Stimulated activated naive CD8-positive, alpha-beta T cell treated with anti-CD3 and anti-CD28 coated beads, Interleukin-15, Interleukin-2, amounts not matched to agents 100 ng/mL and 50 ng/mL, for 24 hours (primary cell): ENCODE measurements at regions not wholly inside any gene's neighbourhood (a gene's known extent, or its start where the extent isn't known, plus 50 kb on each side); places are given as distances from the start of the nearest gene placed in this dataset.
"Not testable (repeated sequence)": the region's sequence is repeated elsewhere in the genome, so short reads cannot be mapped to it uniquely, and the experiment has no call there.

Experiments
- H3K27ac Mint-ChIP-seq: one replicate; pipeline ENCODE4 v1.8.0; 2021; ENCODE audit warnings: mild to moderate bottlenecking, mixed read lengths
- H3K27me3 Mint-ChIP-seq: one replicate; pipeline ENCODE4 v1.8.0; 2021; ENCODE audit warnings: mixed read lengths
- H3K36me3 Mint-ChIP-seq: one replicate; pipeline ENCODE4 v1.8.0; 2021; ENCODE audit warnings: low read depth, mixed read lengths
- H3K4me1 Mint-ChIP-seq: one replicate; pipeline ENCODE4 v1.8.0; 2021; ENCODE audit warnings: low read depth, mixed read lengths
- H3K4me3 Mint-ChIP-seq: one replicate; pipeline ENCODE4 v1.8.0; 2021; ENCODE audit warnings: mild to moderate bottlenecking, mixed read lengths
- H3K9me3 Mint-ChIP-seq: one replicate; pipeline ENCODE4 v1.8.0; 2021; ENCODE audit warnings: mixed read lengths

DNA sequence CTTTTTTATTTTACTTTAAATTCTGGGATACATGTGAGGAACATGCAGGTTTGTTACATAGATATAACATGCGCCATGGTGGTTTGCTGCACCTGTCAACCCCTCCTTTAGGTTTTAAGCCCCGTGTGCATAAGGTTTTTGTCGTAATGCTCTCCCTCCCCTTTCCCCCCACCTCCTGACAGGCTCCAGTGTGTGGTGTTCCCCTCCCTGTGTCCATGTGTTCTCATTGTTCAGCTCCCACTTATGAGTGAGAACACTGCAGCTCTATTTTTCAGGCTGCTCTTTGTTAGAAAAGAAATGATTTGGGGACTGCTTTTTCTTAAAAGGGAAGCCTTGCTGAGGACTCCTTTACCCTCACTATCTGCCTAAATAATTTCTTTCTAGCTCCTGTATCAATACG is 430.2 kb upstream of the TMEM132C start:
- H3K4me1 Mint-ChIP-seq, H3K27ac Mint-ChIP-seq, H3K4me3 Mint-ChIP-seq, H3K27me3 Mint-ChIP-seq, H3K36me3 Mint-ChIP-seq: not testable (repeated sequence)
- H3K9me3 Mint-ChIP-seq: peaks cover 14% of the 10 kb centered on the region

DNA sequence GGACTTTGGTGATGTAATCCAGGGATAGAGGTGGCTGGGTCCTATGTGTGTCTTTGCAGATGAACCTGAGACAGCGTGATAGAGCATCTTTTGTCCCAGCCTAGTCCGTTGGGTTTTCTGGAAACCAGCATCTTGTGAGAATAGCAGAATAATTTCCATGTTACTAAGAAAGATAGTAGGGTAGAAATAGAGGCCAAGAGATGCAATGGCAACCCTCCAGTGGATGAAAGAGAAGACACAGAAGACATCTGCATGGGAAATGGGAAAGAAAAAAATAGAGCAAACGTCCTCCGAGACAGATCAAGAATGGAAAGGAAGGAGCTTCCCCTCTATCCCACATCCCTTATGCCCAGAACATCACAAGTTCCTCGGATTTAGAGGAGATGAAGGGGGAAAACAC is 409.3 kb upstream of the TMEM132C start:
- Mint-ChIP-seq H3K9me3 (peaks cover 13% of the 10 kb centered on the region), H3K27ac (no peak overlapping the region), H3K27me3 (no peaks in the 10 kb centered on the region), H3K36me3 (no peaks in the 10 kb centered on the region), H3K4me3 (no peak overlapping the region), H3K4me1 (no peaks in the 10 kb centered on the region)

DNA sequence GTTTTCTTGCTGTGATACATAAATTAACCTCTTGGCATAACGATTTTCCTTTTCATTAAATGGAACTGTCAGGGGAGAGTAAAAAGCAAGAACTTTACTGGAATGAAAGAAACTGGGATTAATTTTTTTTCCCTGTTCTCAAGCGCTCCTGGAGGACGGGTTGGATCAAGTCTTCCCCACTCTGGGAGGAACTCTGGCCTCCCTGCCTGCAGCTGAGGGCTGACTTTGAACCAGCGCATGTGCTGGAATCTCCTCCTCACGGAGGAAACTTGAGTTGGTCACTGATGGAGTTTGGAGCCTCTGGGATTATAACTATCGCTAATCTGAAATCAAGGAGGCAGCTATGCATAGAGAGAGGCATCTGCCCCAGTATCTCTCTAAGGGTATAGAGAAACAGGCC is 406.4 kb upstream of the TMEM132C start:
- no peaks in the 10 kb centered on the region for H3K4me1 Mint-ChIP-seq
- no peak overlapping the region for H3K27ac Mint-ChIP-seq
- H3K4me3 Mint-ChIP-seq: no peak overlapping the region
- H3K36me3 Mint-ChIP-seq: no peaks in the 10 kb centered on the region
- H3K9me3 Mint-ChIP-seq: peaks cover 28% of the 10 kb centered on the region
- no peaks in the 10 kb centered on the region for H3K27me3 Mint-ChIP-seq

DNA sequence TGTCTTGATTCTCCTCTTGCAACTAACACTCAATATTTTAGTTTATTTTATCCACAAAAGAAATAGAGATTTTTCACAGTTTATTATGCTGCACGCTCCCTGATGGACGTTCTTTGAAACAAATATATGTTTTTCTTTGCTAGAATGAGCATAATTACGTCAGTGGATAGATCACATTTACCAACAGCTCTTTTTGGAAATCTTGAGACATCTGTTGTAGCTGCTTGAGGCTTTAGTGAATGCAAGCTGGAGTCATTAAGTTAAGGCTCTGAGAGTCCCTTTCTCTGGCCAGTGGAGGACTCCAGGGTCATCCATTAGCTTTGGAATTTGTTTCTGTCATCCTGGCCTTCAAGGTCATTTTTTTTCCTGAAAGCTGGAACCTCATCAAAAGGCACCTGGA is 405.6 kb upstream of the TMEM132C start:
- H3K4me1 Mint-ChIP-seq: no peaks in the 10 kb centered on the region
- no peak overlapping the region for H3K27ac Mint-ChIP-seq
- H3K36me3 Mint-ChIP-seq: no peaks in the 10 kb centered on the region
- H3K4me3 Mint-ChIP-seq: no peak overlapping the region
- H3K9me3 Mint-ChIP-seq: peaks cover 30% of the 10 kb centered on the region
- no peaks in the 10 kb centered on the region for H3K27me3 Mint-ChIP-seq

DNA sequence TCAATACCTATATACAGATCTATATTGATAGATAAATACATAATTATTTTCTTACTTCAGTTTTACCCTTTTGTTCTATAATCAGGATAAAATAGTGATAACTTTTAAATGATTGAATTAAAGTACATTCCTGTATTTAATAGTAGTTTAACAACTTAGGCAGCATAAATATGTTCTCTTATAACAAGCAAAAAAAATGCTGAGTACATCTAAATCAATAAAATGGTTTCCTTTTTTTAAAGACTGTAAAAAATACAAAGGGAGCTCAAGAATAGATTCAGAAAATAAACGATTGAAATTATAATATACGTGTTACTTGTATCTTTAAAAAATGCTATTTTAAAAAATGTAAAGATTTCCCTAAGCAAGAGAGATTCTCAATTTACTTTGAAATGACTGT is 393.7 kb upstream of the TMEM132C start:
- H3K27me3 Mint-ChIP-seq: no peaks in the 10 kb centered on the region
- no peaks in the 10 kb centered on the region for H3K4me1 Mint-ChIP-seq
- no peak overlapping the region for H3K4me3 Mint-ChIP-seq
- H3K9me3 Mint-ChIP-seq: peaks cover 13% of the 10 kb centered on the region
- H3K36me3 Mint-ChIP-seq: no peaks in the 10 kb centered on the region
- H3K27ac Mint-ChIP-seq: no peak overlapping the region

DNA sequence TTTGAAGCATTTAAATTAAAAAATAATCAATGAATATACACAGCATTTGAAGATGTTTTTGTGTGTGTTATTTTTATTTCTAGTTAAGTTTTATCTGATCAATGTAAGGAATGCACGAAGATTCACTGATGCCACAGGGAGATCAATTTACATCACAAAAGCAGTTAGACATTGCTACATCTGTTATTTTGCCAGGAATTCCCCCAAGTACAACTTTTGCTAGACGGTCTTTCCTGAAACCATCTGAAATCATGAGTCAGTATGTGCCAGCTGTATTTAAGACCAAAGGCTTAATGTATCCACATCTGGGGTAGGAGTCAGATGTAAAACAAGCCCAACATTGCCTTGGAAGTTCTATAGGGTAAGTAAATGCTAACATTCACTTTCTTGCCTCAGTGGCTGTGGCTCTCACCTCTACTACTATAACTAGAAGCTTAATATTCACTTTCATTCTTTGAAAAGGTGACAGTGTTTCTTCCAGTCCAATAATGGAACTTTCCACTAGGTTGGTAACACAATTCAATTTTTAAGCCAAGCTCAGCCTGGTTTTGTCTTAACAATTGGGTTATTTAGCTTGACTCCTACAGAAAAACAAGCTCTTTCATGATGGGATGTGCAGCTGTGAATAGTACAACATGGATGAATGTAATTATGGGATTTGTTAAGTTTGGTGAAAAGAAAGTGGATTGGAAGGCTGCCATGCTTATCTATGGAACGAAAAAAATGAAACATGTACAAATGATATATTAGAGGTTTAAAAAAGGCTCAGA is 385.4 kb upstream of the TMEM132C start:
- Mint-ChIP-seq H3K4me1 (no peaks in the 10 kb centered on the region), H3K36me3 (no peaks in the 10 kb centered on the region), H3K4me3 (no peak overlapping the region), H3K27me3 (no peaks in the 10 kb centered on the region), H3K27ac (no peak overlapping the region), H3K9me3 (peaks cover 17% of the 10 kb centered on the region)

DNA sequence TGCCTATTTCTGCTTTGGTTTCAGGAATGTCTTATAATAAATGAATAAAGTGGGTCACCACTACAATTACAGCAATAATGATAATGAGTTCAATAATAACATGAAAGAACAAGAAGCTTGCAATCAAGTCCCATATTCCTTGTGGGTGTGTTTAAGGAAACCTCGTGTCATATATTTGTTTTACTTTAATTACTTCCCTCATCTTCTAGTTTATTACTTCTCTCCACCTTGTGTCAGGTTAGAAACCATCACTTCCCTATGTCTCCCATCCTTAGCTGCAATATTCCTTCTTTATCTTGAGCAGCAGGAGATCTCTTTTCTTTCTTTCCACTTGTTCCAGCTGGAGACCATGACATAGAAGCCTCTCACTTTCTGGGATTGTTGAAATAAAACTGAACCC is 384.0 kb upstream of the TMEM132C start:
- Mint-ChIP-seq H3K4me3 (no peak overlapping the region), H3K9me3 (peaks cover 8% of the 10 kb centered on the region)

DNA sequence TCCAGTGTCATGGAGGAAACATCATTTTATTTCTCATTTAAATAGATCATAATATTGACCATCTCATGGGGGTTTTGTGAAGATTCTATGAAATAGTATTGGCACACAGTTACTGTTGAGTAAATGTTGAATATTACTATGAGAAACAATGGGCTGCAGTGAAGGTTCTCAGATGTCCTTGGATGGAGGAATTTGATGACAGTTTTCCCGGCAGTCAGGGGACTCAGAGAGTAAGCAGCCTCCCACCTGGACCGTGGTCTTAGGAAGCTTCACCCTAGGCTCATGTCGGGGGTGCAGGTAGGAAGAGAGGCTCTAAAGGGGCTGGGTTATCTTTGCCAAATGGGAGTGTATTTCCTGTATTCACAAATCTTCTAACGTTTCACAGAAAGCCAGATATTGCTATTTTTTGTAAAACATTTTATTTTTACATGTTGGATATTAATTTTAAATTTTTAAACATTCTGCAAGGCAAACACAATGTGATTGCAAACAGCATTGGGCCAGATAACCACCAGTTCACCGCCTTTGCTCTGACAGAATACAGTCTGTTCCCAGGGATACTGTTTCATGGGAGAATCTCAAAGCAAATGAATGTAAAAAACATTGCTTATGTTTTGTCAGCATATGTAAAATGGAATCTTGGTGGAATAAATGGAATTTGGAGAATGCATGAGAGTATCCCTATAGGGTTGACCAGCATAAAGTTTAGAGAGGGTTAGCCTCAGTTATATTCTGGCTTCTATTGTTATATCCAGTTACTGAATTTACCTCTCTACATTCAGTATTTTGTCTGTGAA is 380.8 kb upstream of the TMEM132C start:
- no peak overlapping the region for H3K27ac Mint-ChIP-seq
- no peak overlapping the region for H3K4me3 Mint-ChIP-seq
- no peaks in the 10 kb centered on the region for H3K36me3 Mint-ChIP-seq
- H3K4me1 Mint-ChIP-seq: no peaks in the 10 kb centered on the region
- no peaks in the 10 kb centered on the region for H3K27me3 Mint-ChIP-seq
- peaks cover 11% of the 10 kb centered on the region for H3K9me3 Mint-ChIP-seq

More for the DNA sequence above, 384.0 kb upstream of the TMEM132C start:
- Mint-ChIP-seq H3K36me3 (no peaks in the 10 kb centered on the region), H3K27ac (no peak overlapping the region), H3K4me1 (no peaks in the 10 kb centered on the region), H3K27me3 (no peaks in the 10 kb centered on the region)

DNA sequence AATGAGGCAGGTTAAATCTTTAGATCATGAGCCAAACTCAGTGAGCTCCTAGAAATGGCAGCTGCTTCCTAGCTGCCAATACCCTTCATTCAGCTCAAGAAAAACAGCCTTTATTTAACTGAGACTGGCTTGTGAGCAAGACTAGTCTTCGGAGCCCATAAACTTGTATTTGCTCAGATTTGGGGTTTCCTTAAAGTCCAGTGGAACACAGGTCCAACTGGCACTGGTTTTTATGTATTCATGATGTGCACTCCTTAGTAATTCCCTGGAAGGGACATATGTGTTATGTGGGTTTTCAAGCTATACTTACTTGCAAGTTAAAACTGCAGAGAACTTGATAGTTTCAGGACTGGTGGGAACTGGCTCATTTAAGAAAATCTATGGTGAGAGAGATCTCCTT is 380.1 kb upstream of the TMEM132C start:
- H3K27me3 Mint-ChIP-seq: no peaks in the 10 kb centered on the region
- H3K36me3 Mint-ChIP-seq: no peaks in the 10 kb centered on the region
- peaks cover 11% of the 10 kb centered on the region for H3K9me3 Mint-ChIP-seq
- H3K4me1 Mint-ChIP-seq: no peaks in the 10 kb centered on the region
- H3K27ac Mint-ChIP-seq: no peak overlapping the region
- no peak overlapping the region for H3K4me3 Mint-ChIP-seq

DNA sequence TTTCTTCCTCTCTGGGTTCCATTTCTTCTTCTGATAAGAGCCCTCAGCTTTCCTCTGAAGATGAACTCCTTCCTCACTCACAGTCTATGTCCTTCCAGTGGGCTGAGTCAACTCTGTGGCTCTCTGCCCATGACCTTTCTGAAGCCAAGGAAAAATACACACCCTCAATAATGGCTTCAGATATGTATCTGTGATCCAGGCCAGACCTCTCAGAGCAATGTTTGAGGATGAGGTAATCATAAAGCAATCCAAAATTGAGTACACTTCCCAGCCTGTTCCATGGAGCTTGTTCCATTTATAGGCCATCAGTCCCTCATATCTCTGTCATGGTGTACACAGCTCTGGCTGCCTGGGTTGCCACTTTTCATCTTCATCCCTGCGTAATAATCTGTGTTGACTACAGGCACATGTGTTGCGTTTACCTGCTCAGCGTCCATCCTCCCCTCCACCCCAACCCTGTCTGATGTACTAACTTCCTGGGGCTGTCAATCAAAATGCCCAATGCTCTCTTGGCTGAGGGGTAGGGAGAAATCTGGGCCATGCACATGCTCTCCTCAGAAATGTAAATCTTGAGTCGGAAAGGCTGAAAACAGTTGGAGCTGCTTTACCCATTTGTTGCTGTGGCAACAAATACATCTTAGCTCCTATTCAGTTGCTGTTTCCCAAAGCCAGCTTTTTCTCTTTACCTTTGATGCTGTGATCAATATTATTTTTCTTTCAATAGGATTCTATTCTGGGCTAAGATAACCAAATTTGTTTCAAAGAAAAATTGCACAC is 377.8 kb upstream of the TMEM132C start:
- Mint-ChIP-seq H3K9me3 (peaks cover 7% of the 10 kb centered on the region), H3K4me1 (no peaks in the 10 kb centered on the region), H3K27ac (no peak overlapping the region), H3K4me3 (no peak overlapping the region), H3K36me3 (no peaks in the 10 kb centered on the region), H3K27me3 (no peaks in the 10 kb centered on the region)

DNA sequence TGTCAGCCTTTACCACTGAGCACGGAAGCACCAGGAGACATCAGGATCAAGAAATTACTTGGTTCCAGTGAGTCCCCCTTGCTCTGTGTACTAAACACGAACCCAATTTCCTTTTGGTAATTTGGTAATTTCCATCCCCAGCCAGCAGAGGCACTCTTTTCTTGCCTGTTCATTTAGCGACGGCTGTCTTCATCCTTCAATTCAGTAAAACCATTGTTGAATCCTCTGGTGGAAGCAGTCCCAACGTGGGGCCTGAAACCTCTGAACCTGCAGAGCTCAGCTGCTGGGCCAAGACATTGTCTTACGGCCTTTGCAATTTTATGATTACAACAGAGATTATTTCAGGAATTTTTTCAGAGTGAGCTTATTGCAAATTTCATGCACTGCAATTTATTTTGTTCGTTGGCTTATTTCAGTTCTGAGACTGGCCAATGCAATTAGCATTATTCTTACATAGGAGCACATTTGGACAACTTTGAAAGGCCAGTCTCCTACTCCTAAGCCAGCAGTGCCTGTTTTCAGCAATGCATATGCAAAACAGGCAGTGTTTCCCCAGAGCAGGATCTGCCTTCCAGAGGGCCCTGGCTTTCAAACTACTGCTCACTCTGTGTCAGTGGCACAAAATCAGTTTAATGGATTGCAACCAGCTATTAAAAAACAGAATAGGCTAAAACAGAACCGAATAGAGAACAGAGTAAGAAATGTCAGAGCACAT is 372.9 kb upstream of the TMEM132C start:
- Mint-ChIP-seq H3K27ac (no peak overlapping the region), H3K27me3 (no peaks in the 10 kb centered on the region), H3K4me3 (no peak overlapping the region), H3K9me3 (peaks cover 7% of the 10 kb centered on the region), H3K4me1 (no peaks in the 10 kb centered on the region), H3K36me3 (no peaks in the 10 kb centered on the region)

DNA sequence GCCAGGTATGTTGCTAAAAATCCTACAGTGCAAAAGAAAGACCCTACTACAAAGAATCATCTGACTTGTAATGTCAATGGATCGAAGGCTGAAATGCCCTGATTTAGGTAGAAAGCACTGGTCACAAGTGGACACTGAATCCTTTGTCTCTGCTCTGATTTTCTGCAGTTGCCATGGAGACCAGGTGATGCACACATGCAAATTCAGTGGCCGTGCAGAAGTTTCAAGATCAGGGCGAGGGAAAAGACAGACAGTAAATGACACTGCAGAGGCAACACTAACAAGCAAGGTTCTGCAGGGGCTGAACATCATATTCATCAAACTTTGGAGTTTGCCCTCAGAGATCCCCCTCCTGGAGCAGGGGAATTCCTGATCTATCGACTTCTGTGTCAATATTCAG is 370.3 kb upstream of the TMEM132C start:
- Mint-ChIP-seq H3K36me3 (no peaks in the 10 kb centered on the region), H3K9me3 (no peaks in the 10 kb centered on the region), H3K27me3 (no peaks in the 10 kb centered on the region), H3K4me1 (no peaks in the 10 kb centered on the region), H3K27ac (no peak overlapping the region), H3K4me3 (no peak overlapping the region)

DNA sequence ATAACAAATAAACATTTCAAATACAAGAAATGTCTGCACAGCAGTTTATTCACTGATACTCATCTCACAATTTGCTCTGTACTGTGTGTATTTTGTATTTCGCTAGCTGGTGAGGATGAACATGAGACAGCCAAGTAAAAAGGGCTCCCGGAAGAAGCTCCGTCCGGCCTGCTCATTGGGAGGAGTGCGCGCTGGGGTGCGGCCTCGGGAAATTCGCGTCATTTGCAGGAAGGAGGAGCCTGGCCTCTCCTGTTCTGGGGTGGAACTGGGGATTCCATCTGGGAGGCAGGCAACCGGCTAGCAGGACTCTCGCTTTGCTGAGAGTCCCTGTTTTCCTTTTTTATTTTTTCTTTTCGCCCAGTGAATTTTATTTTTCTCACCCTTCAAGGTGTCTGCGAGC is 368.4 kb upstream of the TMEM132C start:
- H3K4me3 Mint-ChIP-seq: no peak overlapping the region
- H3K9me3 Mint-ChIP-seq: peaks cover under 1% of the 10 kb centered on the region
- no peaks in the 10 kb centered on the region for H3K4me1 Mint-ChIP-seq
- H3K36me3 Mint-ChIP-seq: no peaks in the 10 kb centered on the region
- H3K27ac Mint-ChIP-seq: no peak overlapping the region
- no peaks in the 10 kb centered on the region for H3K27me3 Mint-ChIP-seq

DNA sequence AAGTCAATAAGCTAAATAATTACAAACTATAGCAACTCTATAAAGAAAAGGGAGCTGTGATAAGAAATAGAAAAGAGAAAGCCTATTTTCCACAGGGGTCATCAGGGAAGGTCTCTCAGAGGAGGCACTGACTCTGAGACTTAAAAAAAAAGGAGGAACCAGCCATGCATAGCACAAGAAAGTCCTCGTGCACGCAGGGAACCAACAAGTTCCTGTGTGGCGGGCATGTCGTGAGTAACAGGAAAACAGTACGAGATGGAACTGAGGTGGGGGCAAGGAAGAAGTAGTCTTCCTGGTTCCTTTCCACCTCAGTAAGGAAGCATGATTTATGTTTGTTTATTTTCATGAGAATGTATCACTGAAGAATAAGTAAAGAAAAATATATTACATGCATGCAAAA is 367.0 kb upstream of the TMEM132C start:
- H3K9me3 Mint-ChIP-seq: peaks cover 10% of the 10 kb centered on the region
- no peaks in the 10 kb centered on the region for H3K4me1 Mint-ChIP-seq
- no peak overlapping the region for H3K27ac Mint-ChIP-seq
- no peaks in the 10 kb centered on the region for H3K36me3 Mint-ChIP-seq
- H3K4me3 Mint-ChIP-seq: no peak overlapping the region
- H3K27me3 Mint-ChIP-seq: no peaks in the 10 kb centered on the region

DNA sequence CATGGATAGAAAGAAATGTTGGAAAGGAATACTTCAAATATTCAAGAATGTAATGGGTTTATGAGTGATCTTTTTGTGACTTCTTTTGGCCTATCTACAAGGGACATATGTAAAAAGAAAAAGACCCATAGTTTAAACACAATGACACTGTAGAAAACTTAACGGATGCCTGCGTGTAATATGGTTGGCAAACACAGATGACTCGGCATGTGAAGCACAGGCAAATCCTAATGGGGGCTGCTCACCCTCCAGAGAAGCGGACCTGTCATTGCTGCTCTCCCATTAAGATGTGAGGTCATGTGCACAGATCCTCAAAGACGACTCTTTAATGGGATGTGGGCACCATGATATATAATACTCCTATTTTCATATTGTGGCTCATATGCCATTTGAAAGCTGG is 366.6 kb upstream of the TMEM132C start:
- no peak overlapping the region for H3K27ac Mint-ChIP-seq
- no peaks in the 10 kb centered on the region for H3K27me3 Mint-ChIP-seq
- no peaks in the 10 kb centered on the region for H3K4me1 Mint-ChIP-seq
- no peaks in the 10 kb centered on the region for H3K36me3 Mint-ChIP-seq
- H3K4me3 Mint-ChIP-seq: no peak overlapping the region
- peaks cover 10% of the 10 kb centered on the region for H3K9me3 Mint-ChIP-seq
